OCI-LY3 (cell line): ENCODE measurements at regions not wholly inside any gene's neighbourhood (a gene's known extent, or its start where the extent isn't known, plus 50 kb on each side); places are given as distances from the start of the nearest gene placed in this dataset.

ENCODE experiments used
- EZH2phosphoT487 ChIP-seq: fragments of 200-600 bp; shearing (Covaris generic); IDR thresholded peaks from 2 replicates; pipeline ENCODE4 v1.6.1; 2018; ENCODE audit warnings: antibody characterized with exemption, mixed run types, low read depth
- TF ChIP-seq, protein P1 (sequence below): fragments of 200-600, 300-600 bp; sonication (generic); IDR thresholded peaks from 2 replicates; pipeline ENCODE4 v1.5.1; 2014; ENCODE audit warnings: antibody characterized with exemption, low read length, low read depth

DNA sequence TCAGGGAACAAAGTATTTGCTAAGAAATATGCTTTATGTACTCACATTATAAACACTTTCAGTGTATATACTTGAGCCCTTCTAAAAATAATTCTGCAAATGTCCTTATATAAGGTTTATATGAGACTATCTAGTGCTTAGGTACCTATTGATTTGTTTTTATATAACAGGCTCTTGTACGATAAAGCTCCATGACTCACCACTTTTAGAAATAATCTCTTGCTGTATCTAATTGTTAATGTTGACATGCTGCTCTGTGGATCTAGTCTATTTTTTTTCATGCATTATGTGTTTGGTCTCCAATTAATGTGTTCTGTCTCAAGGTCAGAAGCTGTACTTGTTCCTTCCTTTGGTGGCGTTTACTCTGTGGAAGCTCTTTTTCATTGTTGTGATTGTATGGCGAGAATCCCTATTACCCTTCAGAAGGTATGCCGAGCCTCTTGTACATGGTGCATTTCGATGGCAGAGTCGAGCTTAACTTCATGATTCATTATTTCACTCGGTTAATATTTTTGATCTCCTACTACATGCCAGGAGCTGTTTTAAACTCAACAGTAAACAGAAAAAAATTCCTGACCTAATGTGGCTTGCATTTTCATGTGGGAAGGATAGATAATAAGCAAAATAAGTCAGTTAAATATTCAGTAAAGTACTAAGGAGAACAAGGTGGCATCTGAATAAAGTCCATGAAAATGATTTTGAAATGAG lies 361.6 kb downstream of the COG6 start:
- TF ChIP-seq, protein P1, sequence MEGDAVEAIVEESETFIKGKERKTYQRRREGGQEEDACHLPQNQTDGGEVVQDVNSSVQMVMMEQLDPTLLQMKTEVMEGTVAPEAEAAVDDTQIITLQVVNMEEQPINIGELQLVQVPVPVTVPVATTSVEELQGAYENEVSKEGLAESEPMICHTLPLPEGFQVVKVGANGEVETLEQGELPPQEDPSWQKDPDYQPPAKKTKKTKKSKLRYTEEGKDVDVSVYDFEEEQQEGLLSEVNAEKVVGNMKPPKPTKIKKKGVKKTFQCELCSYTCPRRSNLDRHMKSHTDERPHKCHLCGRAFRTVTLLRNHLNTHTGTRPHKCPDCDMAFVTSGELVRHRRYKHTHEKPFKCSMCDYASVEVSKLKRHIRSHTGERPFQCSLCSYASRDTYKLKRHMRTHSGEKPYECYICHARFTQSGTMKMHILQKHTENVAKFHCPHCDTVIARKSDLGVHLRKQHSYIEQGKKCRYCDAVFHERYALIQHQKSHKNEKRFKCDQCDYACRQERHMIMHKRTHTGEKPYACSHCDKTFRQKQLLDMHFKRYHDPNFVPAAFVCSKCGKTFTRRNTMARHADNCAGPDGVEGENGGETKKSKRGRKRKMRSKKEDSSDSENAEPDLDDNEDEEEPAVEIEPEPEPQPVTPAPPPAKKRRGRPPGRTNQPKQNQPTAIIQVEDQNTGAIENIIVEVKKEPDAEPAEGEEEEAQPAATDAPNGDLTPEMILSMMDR, result no peak
- no peak for TF ChIP-seq EZH2phosphoT487
